ENCODE measurements at regions not wholly inside any gene's neighbourhood (a gene's known extent, or its start where the extent isn't known, plus 50 kb on each side); places are given as distances from the start of the nearest gene placed in this dataset.

DNA sequence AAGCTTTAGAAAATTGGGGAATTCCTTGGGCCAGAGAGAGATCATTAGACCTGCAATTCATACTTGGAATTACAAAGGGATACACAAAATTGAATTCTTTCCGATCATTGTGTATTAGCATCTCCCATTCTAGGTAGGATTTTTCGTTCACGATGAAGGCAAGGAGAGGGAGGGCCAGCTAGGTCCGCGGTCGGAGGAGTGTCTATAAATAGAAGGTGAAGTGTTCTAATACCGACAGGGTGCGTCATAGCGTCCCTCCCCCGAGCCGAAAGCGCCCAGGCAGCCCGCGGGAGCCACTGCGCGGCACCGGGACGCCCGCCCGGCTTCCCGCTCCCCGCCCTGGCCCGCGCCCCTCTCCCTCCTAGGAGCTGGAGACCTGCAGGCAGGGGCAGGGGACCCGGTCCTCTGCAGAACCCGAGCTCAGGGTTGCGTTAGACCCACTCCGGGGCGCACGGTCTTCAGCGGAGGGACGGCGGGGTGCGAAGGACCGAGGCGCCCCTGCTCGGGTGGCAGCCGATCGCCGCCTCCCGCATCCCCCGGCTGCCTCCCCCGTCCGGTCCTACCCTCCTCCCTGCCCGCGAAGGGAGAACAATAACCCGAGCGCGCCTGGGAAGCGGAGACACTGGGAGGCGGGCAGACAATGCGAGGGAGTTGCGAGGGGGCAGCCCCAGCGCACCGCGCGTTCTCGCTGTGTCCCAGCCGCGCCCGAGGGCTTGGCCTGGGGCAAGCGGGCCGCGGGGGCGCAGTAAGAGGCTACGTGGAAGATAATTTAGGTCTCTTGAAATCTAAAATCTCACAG, 114.2 kb upstream of the SERTAD2 start:
- Histone ChIP-seq H3K4me1 (ENCODE audit: control insufficient read depth, extremely low read depth, insufficient read depth, low read length) (peaks cover 11% of the 10 kb centered on the region), H3K4me3 (replicated peaks in 1 of 4; ENCODE audit: control extremely low read depth in 1 of 4, insufficient read depth in 1 of 4, low read depth in 3 of 4, low read length in 4 of 4) (peak overlapping the region; percentile 42 to 93 (median 56)), H3K27me3 (ENCODE audit: control insufficient read depth, insufficient read depth, low read length) (no peaks in the 10 kb centered on the region), H4K20me1 (ENCODE audit: control insufficient read depth, extremely low read depth, insufficient read depth, low read length) (no peaks in the 10 kb centered on the region), H3K4me2 (ENCODE audit: extremely low read depth, insufficient read depth, low read length) (peak overlapping the region; percentile 85), H3K9ac (ENCODE audit: insufficient read depth, low read length) (peak overlapping the region; percentile 83), H3K79me2 (ENCODE audit: control insufficient read depth, insufficient read depth, low read length) (no peaks in the 10 kb centered on the region), H2AFZ (ENCODE audit: low read length) (no peak overlapping the region), H3K27ac (ENCODE audit: insufficient read depth, low read length) (peak overlapping the region; percentile 87), H3K36me3 (ENCODE audit: control insufficient read depth, insufficient read depth, low read length) (no peaks in the 10 kb centered on the region), H3K9me3 (ENCODE audit: control insufficient read depth, insufficient read depth, low read depth, low read length) (no peaks in the 10 kb centered on the region)
- TF ChIP-seq CTCF (conservative IDR thresholded peaks at IDR 0.05 in 1 of 2, IDR thresholded peaks at IDR 0.05 in 1 of 2; ENCODE audit: low read depth in 1 of 2, low read length in 2 of 2) (no peak), EZH2 (IDR thresholded peaks at IDR 0.05; ENCODE audit: low read length, missing control alignments) (no peak)
- DNase-seq (ENCODE audit: low read depth in 2 of 2) = peak; percentile 88 to 93

DNA sequence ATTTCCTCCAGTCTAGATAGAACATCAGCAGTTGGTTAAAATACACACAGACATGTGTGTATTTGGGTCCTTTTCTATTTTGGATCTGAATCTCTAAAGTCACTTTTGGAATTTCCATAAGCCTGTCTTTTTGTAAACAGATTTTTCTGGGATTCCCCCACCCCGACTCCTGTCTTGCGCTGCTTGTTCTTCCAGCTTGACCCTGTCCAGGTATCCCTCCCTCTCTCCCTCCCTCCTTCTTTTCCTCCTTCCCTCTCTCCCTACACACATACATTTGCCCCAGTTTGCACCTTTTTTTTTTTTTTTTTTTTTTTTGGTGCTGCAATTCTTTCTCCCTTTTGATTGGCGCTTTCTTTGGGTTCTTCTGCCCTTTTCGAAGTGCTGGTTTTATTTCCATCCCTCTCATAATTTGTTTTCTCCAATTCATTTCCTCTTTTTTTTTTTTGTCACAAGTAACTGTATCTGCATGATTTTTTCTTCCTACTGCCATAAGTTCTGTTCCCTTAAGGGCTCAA, 114.8 kb upstream of the SERTAD2 start:
- no peak for TF ChIP-seq EZH2 (IDR thresholded peaks at IDR 0.05; ENCODE audit: low read length, missing control alignments)
- TF ChIP-seq CTCF (conservative IDR thresholded peaks at IDR 0.05 in 1 of 2, IDR thresholded peaks at IDR 0.05 in 1 of 2; ENCODE audit: low read depth in 1 of 2, low read length in 2 of 2) = no peak
- Histone ChIP-seq H3K9ac (ENCODE audit: insufficient read depth, low read length) (peak overlapping the region; percentile 83), H4K20me1 (ENCODE audit: control insufficient read depth, extremely low read depth, insufficient read depth, low read length) (no peaks in the 10 kb centered on the region), H3K4me3 (replicated peaks in 1 of 4; ENCODE audit: control extremely low read depth in 1 of 4, insufficient read depth in 1 of 4, low read depth in 3 of 4, low read length in 4 of 4) (peak overlapping the region in 3 of 4 experiments; percentile 39 to 69 (median 49)), H3K27ac (ENCODE audit: insufficient read depth, low read length) (peak overlapping the region; percentile 87), H2AFZ (ENCODE audit: low read length) (no peak overlapping the region), H3K36me3 (ENCODE audit: control insufficient read depth, insufficient read depth, low read length) (no peaks in the 10 kb centered on the region), H3K79me2 (ENCODE audit: control insufficient read depth, insufficient read depth, low read length) (no peaks in the 10 kb centered on the region), H3K27me3 (ENCODE audit: control insufficient read depth, insufficient read depth, low read length) (no peaks in the 10 kb centered on the region), H3K4me1 (ENCODE audit: control insufficient read depth, extremely low read depth, insufficient read depth, low read length) (peaks cover 11% of the 10 kb centered on the region), H3K4me2 (ENCODE audit: extremely low read depth, insufficient read depth, low read length) (peak overlapping the region; percentile 85), H3K9me3 (ENCODE audit: control insufficient read depth, insufficient read depth, low read depth, low read length) (no peaks in the 10 kb centered on the region)
- DNase-seq (ENCODE audit: low read depth in 2 of 2) = no peak

DNA sequence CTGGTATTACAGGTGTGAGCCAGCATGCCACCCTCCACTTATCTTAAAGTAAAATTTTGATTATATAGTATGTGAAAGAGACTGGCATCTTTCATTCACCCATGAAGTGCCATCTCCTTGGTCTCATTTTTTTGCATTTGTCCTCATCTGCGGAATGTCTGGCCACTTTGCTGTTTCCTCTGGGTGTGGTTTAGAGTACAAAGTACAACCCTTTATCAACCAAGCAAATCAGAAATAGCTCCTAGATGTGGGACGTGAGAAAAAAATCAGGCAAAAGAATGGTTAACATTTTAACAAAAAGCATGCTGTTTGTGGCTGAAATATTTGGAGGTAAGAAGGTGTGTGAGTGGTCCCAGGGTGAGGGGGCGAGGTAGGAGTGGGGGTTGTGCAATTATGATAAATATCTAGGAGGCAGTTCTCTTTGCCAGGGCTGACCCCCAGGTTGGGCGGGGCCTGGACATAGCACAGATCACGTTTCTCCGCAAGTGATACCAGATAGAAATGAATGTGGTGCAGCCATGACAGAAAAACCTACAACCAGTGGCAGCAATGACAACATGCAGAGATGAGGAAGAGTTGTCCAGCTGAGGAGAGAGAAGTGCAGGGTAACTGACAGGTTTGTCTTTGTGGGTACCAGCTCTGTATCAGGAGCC, 115.8 kb upstream of the SERTAD2 start:
- Histone ChIP-seq H3K27ac (ENCODE audit: insufficient read depth, low read length) (peak overlapping the region; percentile 11), H3K36me3 (ENCODE audit: control insufficient read depth, insufficient read depth, low read length) (no peaks in the 10 kb centered on the region), H3K4me1 (ENCODE audit: control insufficient read depth, extremely low read depth, insufficient read depth, low read length) (peaks cover 11% of the 10 kb centered on the region), H3K9ac (ENCODE audit: insufficient read depth, low read length) (no peak overlapping the region), H3K4me3 (replicated peaks in 1 of 4; ENCODE audit: control extremely low read depth in 1 of 4, insufficient read depth in 1 of 4, low read depth in 3 of 4, low read length in 4 of 4) (no peak overlapping the region), H2AFZ (ENCODE audit: low read length) (no peak overlapping the region), H3K9me3 (ENCODE audit: control insufficient read depth, insufficient read depth, low read depth, low read length) (no peaks in the 10 kb centered on the region), H3K4me2 (ENCODE audit: extremely low read depth, insufficient read depth, low read length) (no peak overlapping the region), H3K79me2 (ENCODE audit: control insufficient read depth, insufficient read depth, low read length) (no peaks in the 10 kb centered on the region), H4K20me1 (ENCODE audit: control insufficient read depth, extremely low read depth, insufficient read depth, low read length) (no peaks in the 10 kb centered on the region), H3K27me3 (ENCODE audit: control insufficient read depth, insufficient read depth, low read length) (no peaks in the 10 kb centered on the region)
- DNase-seq (ENCODE audit: low read depth in 2 of 2) = no peak
- no peak for TF ChIP-seq EZH2 (IDR thresholded peaks at IDR 0.05; ENCODE audit: low read length, missing control alignments)
- TF ChIP-seq CTCF (conservative IDR thresholded peaks at IDR 0.05 in 1 of 2, IDR thresholded peaks at IDR 0.05 in 1 of 2; ENCODE audit: low read depth in 1 of 2, low read length in 2 of 2) = no peak

Measured in fibroblast of lung (primary cell).